ENCODE measurements at regions not wholly inside any gene's neighbourhood (a gene's known extent, or its start where the extent isn't known, plus 50 kb on each side); places are given as distances from the start of the nearest gene placed in this dataset.

GRCh38 chr20:10949930-10950783 is 276.4 kb upstream of the JAG1 start:
- TF ChIP-seq RORB (CRISPR knock-in tag; IDR thresholded peaks at IDR 0.05) = no peak
- no peak for TF ChIP-seq ERG (CRISPR knock-in tag; IDR thresholded peaks at IDR 0.05)
- no peak for TF ChIP-seq ZNF416 (CRISPR knock-in tag; IDR thresholded peaks at IDR 0.05)
- no peak for TF ChIP-seq CDX4 (CRISPR knock-in tag; IDR thresholded peaks at IDR 0.05; ENCODE audit: borderline replicate concordance)
- no peak for TF ChIP-seq SMAD4 (CRISPR knock-in tag; IDR thresholded peaks at IDR 0.05)
- no peak for TF ChIP-seq PRDM15 (CRISPR knock-in tag; IDR thresholded peaks at IDR 0.05)
- no peak for TF ChIP-seq ZNF423 (CRISPR knock-in tag; IDR thresholded peaks at IDR 0.05)
- TF ChIP-seq ZNF317 (CRISPR knock-in tag; IDR thresholded peaks at IDR 0.05; ENCODE audit: borderline replicate concordance, low read depth) = no peak
- no peak for TF ChIP-seq ATF3 (CRISPR knock-in tag; conservative IDR thresholded peaks at IDR 0.05)
- TF ChIP-seq PRRX2 (CRISPR knock-in tag; IDR thresholded peaks at IDR 0.05) = no peak
- no peak for TF ChIP-seq ETV6 (CRISPR knock-in tag; IDR thresholded peaks at IDR 0.05)
- no peak for TF ChIP-seq NFE2L1 (CRISPR knock-in tag; IDR thresholded peaks at IDR 0.05)
- TF ChIP-seq ZBTB21 (CRISPR knock-in tag; IDR thresholded peaks at IDR 0.05; ENCODE audit: borderline replicate concordance) = no peak
- CTCF ChIA-PET = no interaction called here
- H3K9me3 Mint-ChIP-seq = no peaks in the 10 kb centered on the region
- H3K36me3 Mint-ChIP-seq = no peaks in the 10 kb centered on the region
- H3K4me1 Mint-ChIP-seq = peaks cover 31% of the 10 kb centered on the region
- POLR2A ChIA-PET = no interaction called here
- DNase-seq (ENCODE audit: low spot score) = no peak
- ATAC-seq = peak; percentile 26; the same call in 1 of the 2 replicates
- H3K27ac Mint-ChIP-seq = no peak overlapping the region
- no peaks in the 10 kb centered on the region for H3K27me3 Mint-ChIP-seq (ENCODE audit: low read depth)
- H3K4me3 Mint-ChIP-seq = no peak overlapping the region

- ChIA-PET CTCF (no interaction called here), POLR2A (no interaction called here)
- Mint-ChIP-seq H3K36me3 (no peaks in the 10 kb centered on the region), H3K27ac (no peak overlapping the region), H3K27me3 (ENCODE audit: low read depth) (no peaks in the 10 kb centered on the region), H3K4me3 (no peak overlapping the region), H3K9me3 (no peaks in the 10 kb centered on the region), H3K4me1 (peaks cover 31% of the 10 kb centered on the region)
- ATAC-seq = no peak
- no peak for DNase-seq (ENCODE audit: low spot score)
- TF ChIP-seq GABPB1 (CRISPR knock-in tag; IDR thresholded peaks at IDR 0.05) = no peak
- TF ChIP-seq E2F5 (CRISPR knock-in tag; IDR thresholded peaks at IDR 0.05) = no peak
- no peak for TF ChIP-seq CDX4 (CRISPR knock-in tag; IDR thresholded peaks at IDR 0.05; ENCODE audit: borderline replicate concordance)
- TF ChIP-seq ATF2 (CRISPR knock-in tag; IDR thresholded peaks at IDR 0.05; ENCODE audit: borderline replicate concordance, low read depth) = no peak
- no peak for TF ChIP-seq OVOL2 (CRISPR knock-in tag; IDR thresholded peaks at IDR 0.05; ENCODE audit: borderline replicate concordance)
- TF ChIP-seq PREB (CRISPR knock-in tag; IDR thresholded peaks at IDR 0.05; ENCODE audit: borderline replicate concordance) = no peak
- no peak for TF ChIP-seq HMGXB4 (CRISPR knock-in tag; IDR thresholded peaks at IDR 0.05)
- TF ChIP-seq ZNF396 (CRISPR knock-in tag; IDR thresholded peaks at IDR 0.05; ENCODE audit: borderline replicate concordance) = no peak
- no peak for TF ChIP-seq USF2 (CRISPR knock-in tag; IDR thresholded peaks at IDR 0.05)
Measured at GRCh38 chr20:10951216-10951615, 277.4 kb upstream of the JAG1 start.
